ENCODE measurements at regions not wholly inside any gene's neighbourhood (a gene's known extent, or its start where the extent isn't known, plus 50 kb on each side); places are given as distances from the start of the nearest gene placed in this dataset.

DNA sequence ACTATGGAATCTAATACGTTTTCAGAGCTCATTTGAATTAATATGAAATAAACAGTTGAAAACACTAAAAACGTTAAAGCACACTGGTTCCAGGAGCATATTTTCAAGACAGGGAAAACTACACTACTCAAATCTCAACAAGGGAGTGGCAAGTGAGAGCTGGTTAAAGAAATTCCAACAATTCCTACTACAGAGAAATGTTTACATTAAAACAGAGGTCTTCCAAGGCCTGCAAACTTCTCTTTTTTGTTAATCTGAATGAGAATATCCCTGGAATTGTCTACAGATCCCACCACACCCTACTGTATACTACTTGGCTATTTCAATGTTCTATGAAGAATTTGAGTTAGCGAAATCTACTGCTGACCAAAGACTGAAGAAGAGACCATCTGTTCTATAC lies 231.5 kb downstream of the ZEB2 start:
- Histone ChIP-seq H3K27ac (ENCODE audit: low read length) (no peak overlapping the region), H3K27me3 (ENCODE audit: control insufficient read depth, insufficient read depth, low read length) (no peaks in the 10 kb centered on the region), H3K4me1 (ENCODE audit: control insufficient read depth, insufficient read depth, low read length) (no peaks in the 10 kb centered on the region), H3K36me3 (ENCODE audit: control insufficient read depth, insufficient read depth, low read length) (no peaks in the 10 kb centered on the region), H3K9me3 (ENCODE audit: control insufficient read depth, insufficient read depth, low read length) (no peaks in the 10 kb centered on the region), H3K4me3 (ENCODE audit: low read length) (no peak overlapping the region)
- Mint-ChIP-seq H3K4me1 (peaks cover 19 to 21% of the 10 kb centered on the region in 2 donors), H3K36me3 (no peaks in the 10 kb centered on the region), H3K4me3 (no peak overlapping the region), H3K27me3 (ENCODE audit: low read depth in 2 of 2) (no peaks in the 10 kb centered on the region), H3K27ac (no peak overlapping the region), H3K9me3 (no peaks in the 10 kb centered on the region)
- intact Hi-C loops (cut with micrococcal nuclease): no loop called here
- TF ChIP-seq CTCF (IDR thresholded peaks at IDR 0.05): no peak
- DNase-seq (no peak), ATAC-seq (no peak)
- WGBS (ENCODE audit: insufficient coverage): no CpG with 5 or more reads among the region's 3 CpGs

DNA sequence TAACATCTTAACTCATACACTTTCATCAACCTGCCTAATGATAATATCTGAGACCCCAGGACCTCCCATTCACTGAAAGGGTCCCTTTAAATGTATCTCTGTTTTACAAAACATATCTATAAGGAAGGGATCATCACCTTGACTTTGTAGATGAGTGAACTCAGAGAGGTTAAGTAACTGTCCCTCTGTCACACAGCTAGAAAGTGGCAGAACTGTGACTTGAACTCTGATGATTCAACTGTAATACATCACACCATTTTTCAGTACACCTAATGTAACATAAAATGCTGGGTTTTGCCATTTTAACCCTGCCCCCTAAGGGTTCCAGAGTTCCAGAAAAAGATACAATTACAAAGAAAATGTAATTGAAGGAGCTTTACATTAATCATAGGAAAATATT lies 234.6 kb downstream of the ZEB2 start:
- no peak for ATAC-seq
- H3K27me3 ChIP-seq (ENCODE audit: control insufficient read depth, insufficient read depth, low read length): no peaks in the 10 kb centered on the region
- DNase-seq: no peak
- TF ChIP-seq CTCF (IDR thresholded peaks at IDR 0.05): no peak
- H3K4me1 ChIP-seq (ENCODE audit: control insufficient read depth, insufficient read depth, low read length): no peaks in the 10 kb centered on the region
- H3K9me3 ChIP-seq (ENCODE audit: control insufficient read depth, insufficient read depth, low read length): no peaks in the 10 kb centered on the region
- H3K4me3 ChIP-seq (ENCODE audit: low read length): no peak overlapping the region
- intact Hi-C loops (cut with micrococcal nuclease): no loop called here
- H3K27ac Mint-ChIP-seq: no peak overlapping the region
- H3K4me1 Mint-ChIP-seq: peaks cover 5 to 19% of the 10 kb centered on the region in 2 donors
- no peaks in the 10 kb centered on the region for H3K27me3 Mint-ChIP-seq (ENCODE audit: low read depth in 2 of 2)
- H3K27ac ChIP-seq (ENCODE audit: low read length): no peak overlapping the region
- no peak overlapping the region for H3K4me3 Mint-ChIP-seq
- no peaks in the 10 kb centered on the region for H3K9me3 Mint-ChIP-seq
- H3K36me3 Mint-ChIP-seq: no peaks in the 10 kb centered on the region
- H3K36me3 ChIP-seq (ENCODE audit: control insufficient read depth, insufficient read depth, low read length): no peaks in the 10 kb centered on the region

DNA sequence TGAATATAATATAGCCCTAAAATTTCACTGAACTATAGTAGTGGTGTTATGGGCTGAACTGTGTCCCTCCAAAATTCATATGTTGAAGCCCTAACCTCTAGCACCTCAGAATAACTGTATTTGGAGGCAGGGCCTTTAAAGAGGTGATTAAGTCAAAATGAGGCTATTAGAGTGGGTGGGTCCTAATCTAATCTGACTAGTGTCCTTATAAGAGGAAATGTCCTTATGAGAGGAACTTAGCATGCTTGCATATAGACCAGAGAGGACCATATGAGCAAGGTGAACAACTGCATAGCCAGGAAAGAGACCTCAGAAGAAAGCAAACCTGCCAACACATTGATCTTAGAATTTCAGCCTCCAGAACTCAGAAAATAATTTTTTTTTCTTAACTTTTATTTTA lies 238.4 kb downstream of the ZEB2 start:
- Histone ChIP-seq H3K9me3 (ENCODE audit: control insufficient read depth, insufficient read depth, low read length) (no peaks in the 10 kb centered on the region), H3K27ac (ENCODE audit: low read length) (no peak overlapping the region), H3K36me3 (ENCODE audit: control insufficient read depth, insufficient read depth, low read length) (no peaks in the 10 kb centered on the region), H3K4me1 (ENCODE audit: control insufficient read depth, insufficient read depth, low read length) (no peaks in the 10 kb centered on the region), H3K4me3 (ENCODE audit: low read length) (no peak overlapping the region), H3K27me3 (ENCODE audit: control insufficient read depth, insufficient read depth, low read length) (no peaks in the 10 kb centered on the region)
- ATAC-seq (no peak), DNase-seq (no peak)
- H3K4me1 Mint-ChIP-seq: peaks cover 27 to 33% of the 10 kb centered on the region in 2 donors
- H3K27me3 Mint-ChIP-seq (ENCODE audit: low read depth in 2 of 2): no peaks in the 10 kb centered on the region
- no peaks in the 10 kb centered on the region for H3K36me3 Mint-ChIP-seq
- H3K4me3 Mint-ChIP-seq: no peak overlapping the region
- no peak overlapping the region for H3K27ac Mint-ChIP-seq
- intact Hi-C loops (cut with micrococcal nuclease): no loop called here
- no peaks in the 10 kb centered on the region for H3K9me3 Mint-ChIP-seq
- no peak for TF ChIP-seq CTCF (IDR thresholded peaks at IDR 0.05)

GRCh38 chr2:144280009-144280408 lies 239.9 kb downstream of the ZEB2 start:
- no peaks in the 10 kb centered on the region for H3K27me3 ChIP-seq (ENCODE audit: control insufficient read depth, insufficient read depth, low read length)
- H3K36me3 Mint-ChIP-seq: no peaks in the 10 kb centered on the region
- H3K27ac ChIP-seq (ENCODE audit: low read length): no peak overlapping the region
- 80% methylated on average over 1 of the region's 2 CpGs for WGBS (ENCODE audit: insufficient coverage)
- no peaks in the 10 kb centered on the region for H3K4me1 ChIP-seq (ENCODE audit: control insufficient read depth, insufficient read depth, low read length)
- no peak for TF ChIP-seq CTCF (IDR thresholded peaks at IDR 0.05)
- intact Hi-C loops (cut with micrococcal nuclease): no loop called here
- H3K4me3 ChIP-seq (ENCODE audit: low read length): no peak overlapping the region
- H3K4me1 Mint-ChIP-seq: peaks cover 22 to 25% of the 10 kb centered on the region in 2 donors
- H3K4me3 Mint-ChIP-seq: no peak overlapping the region
- no peaks in the 10 kb centered on the region for H3K36me3 ChIP-seq (ENCODE audit: control insufficient read depth, insufficient read depth, low read length)
- H3K27me3 Mint-ChIP-seq (ENCODE audit: low read depth in 2 of 2): no peaks in the 10 kb centered on the region
- H3K27ac Mint-ChIP-seq: no peak overlapping the region
- DNase-seq (no peak), ATAC-seq (no peak)
- H3K9me3 Mint-ChIP-seq: no peaks in the 10 kb centered on the region
- H3K9me3 ChIP-seq (ENCODE audit: control insufficient read depth, insufficient read depth, low read length): no peaks in the 10 kb centered on the region

All from natural killer cell (primary cell).